OCI-LY1 (cell line): ENCODE measurements at regions not wholly inside any gene's neighbourhood (a gene's known extent, or its start where the extent isn't known, plus 50 kb on each side); places are given as distances from the start of the nearest gene placed in this dataset.

Source experiments
- H2AFZ ChIP-seq: fragments of 200-600 bp; sonication (generic), shearing (Covaris generic); 2 replicates; pipeline ENCODE4 v1.6.0; 2014; ENCODE audit warnings: antibody characterized with exemption, mild to moderate bottlenecking, low read length
- H3F3A ChIP-seq: fragments of 200-600 bp; sonication (generic), shearing (Covaris generic); 2 replicates; pipeline ENCODE4 v1.6.0; 2014; ENCODE audit warnings: mild to moderate bottlenecking, antibody characterized with exemption, low read length, moderate library complexity; ENCODE audit not compliant: insufficient read depth
- H3K27ac ChIP-seq: fragments of 200-600 bp; sonication (generic); 2 replicates; pipeline ENCODE4 v1.5.1; 2014; ENCODE audit warnings: low read length, mixed run types, mild to moderate bottlenecking, low read depth; ENCODE audit not compliant: poor library complexity, severe bottlenecking
- H3K27me3 ChIP-seq: fragments of 200-600 bp; sonication (generic); 2 replicates; pipeline ENCODE4 v1.6.0; 2014; ENCODE audit warnings: antibody characterized with exemption, mild to moderate bottlenecking, low read length, moderate library complexity; ENCODE audit not compliant: insufficient read depth
- H3K36me3 ChIP-seq: fragments of 200-600 bp; sonication (generic); 2 replicates; pipeline ENCODE4 v1.6.1; 2014; ENCODE audit warnings: mild to moderate bottlenecking, antibody characterized with exemption, low read length, moderate library complexity, mixed read lengths; ENCODE audit not compliant: insufficient read depth
- H3K4me1 ChIP-seq: fragments of 200-600 bp; sonication (generic); 2 replicates; pipeline ENCODE4 v1.5.1; 2014; ENCODE audit warnings: mild to moderate bottlenecking, low read length, moderate library complexity; ENCODE audit not compliant: insufficient read depth, severe bottlenecking
- H3K4me2 ChIP-seq: fragments of 200-600 bp; sonication (generic), shearing (Covaris generic); 2 replicates; pipeline ENCODE4 v1.6.1; 2014; ENCODE audit warnings: low read length
- H3K4me3 ChIP-seq: fragments of 200-600 bp; sonication (generic); 2 replicates; pipeline ENCODE4 v1.5.1; 2014; ENCODE audit warnings: low read length, low read depth, mild to moderate bottlenecking, mixed read lengths; ENCODE audit not compliant: poor library complexity, severe bottlenecking
- H3K79me2 ChIP-seq: fragments of 200-600 bp; shearing (Covaris generic); 2 replicates; pipeline ENCODE4 v1.6.1; 2016; ENCODE audit warnings: mixed run types, low read length, mixed read lengths; ENCODE audit not compliant: insufficient read depth
- H3K9ac ChIP-seq: fragments of 200-600 bp; sonication (generic), shearing (Covaris generic); 2 replicates; pipeline ENCODE4 v1.6.1; 2014; ENCODE audit warnings: mild to moderate bottlenecking, low read length, mixed read lengths
- H3K9me2 ChIP-seq: fragments of 200-600 bp; sonication (generic), shearing (Covaris generic); 2 replicates; pipeline ENCODE4 v1.6.1; 2014; ENCODE audit warnings: low read depth, mild to moderate bottlenecking, low read length, mixed read lengths
- H3K9me3 ChIP-seq: fragments of 200-600 bp; shearing (Covaris generic); 2 replicates; pipeline ENCODE4 v1.6.1; 2014; ENCODE audit warnings: low read length, mixed read lengths
- H4K20me1 ChIP-seq: fragments of 200-600 bp; sonication (generic), shearing (Covaris generic); 2 replicates; pipeline ENCODE4 v1.6.0; 2016; ENCODE audit warnings: mild to moderate bottlenecking, low read length; ENCODE audit not compliant: insufficient read depth
- EZH2 ChIP-seq: fragments of 200-600 bp; sonication (generic), shearing (Covaris generic); IDR thresholded peaks from 2 replicates; pipeline ENCODE4 v1.8.0; 2017; ENCODE audit warnings: borderline replicate concordance, mixed run types, mild to moderate bottlenecking, antibody characterized with exemption, low read length, moderate library complexity, mixed read lengths
- TF ChIP-seq, protein P1 (sequence below): fragments of 200-600 bp; sonication (generic), shearing (Covaris generic); IDR thresholded peaks from 2 replicates; pipeline ENCODE4 v1.5.1; 2017; ENCODE audit warnings: mild to moderate bottlenecking, antibody characterized with exemption, low read length, moderate library complexity, mixed read lengths

DNA sequence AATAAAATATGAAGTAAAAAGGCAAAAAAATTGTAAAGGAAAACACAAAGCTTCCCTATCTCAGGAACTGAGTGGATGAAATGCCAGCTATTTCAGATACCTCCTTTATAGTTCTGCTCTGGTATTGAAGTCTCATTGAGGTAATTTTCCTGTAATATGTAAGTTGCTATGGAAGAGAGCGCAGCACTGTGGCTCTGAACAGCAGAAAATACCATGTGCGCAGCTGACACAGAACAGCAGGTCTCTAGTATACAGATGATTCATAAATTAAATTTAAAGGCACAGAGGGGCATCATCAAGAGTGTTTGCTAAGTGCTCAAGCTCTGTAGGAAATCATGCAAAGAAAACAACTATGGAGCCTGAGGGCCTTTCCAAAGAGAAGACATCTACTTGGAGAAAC lies 315.3 kb upstream of the CDH7 start:
- Histone ChIP-seq H3K79me2 (no peaks in the 10 kb centered on the region), H2AFZ (no peak overlapping the region), H3K9ac (no peak overlapping the region), H3K4me3 (no peak overlapping the region), H3K27me3 (no peaks in the 10 kb centered on the region), H3K27ac (no peak overlapping the region), H3K9me2 (peaks cover 3% of the 10 kb centered on the region; the same call in 1 of the 2 replicates), H4K20me1 (no peaks in the 10 kb centered on the region), H3K4me1 (no peaks in the 10 kb centered on the region), H3K36me3 (no peaks in the 10 kb centered on the region), H3F3A (no peaks in the 10 kb centered on the region), H3K4me2 (no peak overlapping the region), H3K9me3 (no peaks in the 10 kb centered on the region)
- TF ChIP-seq EZH2: no peak
- TF ChIP-seq, protein P1, sequence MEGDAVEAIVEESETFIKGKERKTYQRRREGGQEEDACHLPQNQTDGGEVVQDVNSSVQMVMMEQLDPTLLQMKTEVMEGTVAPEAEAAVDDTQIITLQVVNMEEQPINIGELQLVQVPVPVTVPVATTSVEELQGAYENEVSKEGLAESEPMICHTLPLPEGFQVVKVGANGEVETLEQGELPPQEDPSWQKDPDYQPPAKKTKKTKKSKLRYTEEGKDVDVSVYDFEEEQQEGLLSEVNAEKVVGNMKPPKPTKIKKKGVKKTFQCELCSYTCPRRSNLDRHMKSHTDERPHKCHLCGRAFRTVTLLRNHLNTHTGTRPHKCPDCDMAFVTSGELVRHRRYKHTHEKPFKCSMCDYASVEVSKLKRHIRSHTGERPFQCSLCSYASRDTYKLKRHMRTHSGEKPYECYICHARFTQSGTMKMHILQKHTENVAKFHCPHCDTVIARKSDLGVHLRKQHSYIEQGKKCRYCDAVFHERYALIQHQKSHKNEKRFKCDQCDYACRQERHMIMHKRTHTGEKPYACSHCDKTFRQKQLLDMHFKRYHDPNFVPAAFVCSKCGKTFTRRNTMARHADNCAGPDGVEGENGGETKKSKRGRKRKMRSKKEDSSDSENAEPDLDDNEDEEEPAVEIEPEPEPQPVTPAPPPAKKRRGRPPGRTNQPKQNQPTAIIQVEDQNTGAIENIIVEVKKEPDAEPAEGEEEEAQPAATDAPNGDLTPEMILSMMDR: no peak

DNA sequence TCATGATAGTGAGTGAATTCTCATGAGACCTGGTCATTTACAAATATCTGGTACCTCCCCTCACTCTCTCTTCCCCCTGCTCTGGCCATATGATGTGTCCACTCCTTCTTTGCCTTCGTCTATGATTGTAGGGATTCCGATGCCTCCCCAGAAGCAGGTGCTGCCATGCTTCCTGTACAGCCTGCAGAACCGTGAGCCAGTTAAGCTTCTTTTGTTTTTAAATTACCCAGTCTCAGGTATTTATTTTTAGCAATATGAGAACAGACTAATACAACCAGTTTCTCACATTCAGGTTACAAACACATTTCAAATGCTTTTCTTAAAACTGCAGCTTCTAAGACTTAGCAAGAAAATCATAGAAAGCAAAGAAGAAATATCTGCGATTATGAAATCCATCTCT lies 321.2 kb upstream of the CDH7 start:
- H3K36me3 ChIP-seq: no peaks in the 10 kb centered on the region
- no peak overlapping the region for H3K4me3 ChIP-seq
- no peaks in the 10 kb centered on the region for H3K27me3 ChIP-seq
- no peaks in the 10 kb centered on the region for H3F3A ChIP-seq
- no peak overlapping the region for H2AFZ ChIP-seq
- no peaks in the 10 kb centered on the region for H3K4me1 ChIP-seq
- no peaks in the 10 kb centered on the region for H3K79me2 ChIP-seq
- no peak overlapping the region for H3K4me2 ChIP-seq
- TF ChIP-seq EZH2: no peak
- TF ChIP-seq, protein P1: no peak
- no peaks in the 10 kb centered on the region for H4K20me1 ChIP-seq
- H3K9me3 ChIP-seq: no peaks in the 10 kb centered on the region
- H3K27ac ChIP-seq: no peak overlapping the region
- H3K9ac ChIP-seq: no peak overlapping the region
- peaks cover 3% of the 10 kb centered on the region; the same call in 1 of the 2 replicates for H3K9me2 ChIP-seq

DNA sequence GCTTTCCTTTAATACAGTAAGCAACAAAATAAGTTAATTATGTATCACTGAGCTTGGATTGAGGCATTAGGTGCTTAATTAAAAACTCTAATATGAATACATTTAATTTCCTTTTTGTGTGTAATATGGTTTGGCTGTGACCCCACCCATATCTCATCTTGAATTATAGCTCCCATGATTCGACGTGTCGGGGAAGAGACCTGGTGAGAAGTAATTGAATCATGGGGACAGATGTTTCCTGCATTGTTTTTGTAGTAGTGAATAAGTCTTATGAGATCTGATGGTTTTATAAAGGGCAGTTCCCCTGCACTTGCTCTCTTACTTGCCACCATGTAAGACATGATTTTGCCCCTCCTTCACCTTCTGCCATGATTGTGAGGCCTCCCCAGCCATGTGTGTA lies 325.4 kb upstream of the CDH7 start:
- H3K4me2 ChIP-seq: no peak overlapping the region
- no peak overlapping the region for H3K27ac ChIP-seq
- H3K4me3 ChIP-seq: no peak overlapping the region
- no peak overlapping the region for H3K9ac ChIP-seq
- H2AFZ ChIP-seq: no peak overlapping the region
- no peaks in the 10 kb centered on the region for H3K9me3 ChIP-seq
- no peaks in the 10 kb centered on the region for H4K20me1 ChIP-seq
- H3F3A ChIP-seq: no peaks in the 10 kb centered on the region
- TF ChIP-seq EZH2: no peak
- TF ChIP-seq, protein P1: no peak
- H3K4me1 ChIP-seq: no peaks in the 10 kb centered on the region
- no peaks in the 10 kb centered on the region for H3K36me3 ChIP-seq
- no peaks in the 10 kb centered on the region for H3K27me3 ChIP-seq
- H3K9me2 ChIP-seq: no peaks in the 10 kb centered on the region
- H3K79me2 ChIP-seq: no peaks in the 10 kb centered on the region
